GM12891 (cell line): ENCODE measurements at regions not wholly inside any gene's neighbourhood (a gene's known extent, or its start where the extent isn't known, plus 50 kb on each side); places are given as distances from the start of the nearest gene placed in this dataset.

ENCODE experiments used
- POLR2A ChIP-seq: IDR thresholded peaks from 2 replicates; pipeline ENCODE4 v1.6.1; 2011; ENCODE audit warnings: low read depth, low read length, control low read depth
- POLR2AphosphoS5 ChIP-seq: IDR thresholded peaks from 2 replicates; pipeline ENCODE4 v1.6.1; 2011; ENCODE audit warnings: low read depth, low read length, control low read depth
- POU2F2 ChIP-seq: IDR thresholded peaks from 2 replicates; pipeline ENCODE4 v1.6.1; 2011; ENCODE audit warnings: low read depth, mild to moderate bottlenecking, control low read depth, low read length, moderate library complexity
- SPI1 ChIP-seq: IDR thresholded peaks from 2 replicates; pipeline ENCODE4 v1.6.1; 2011; ENCODE audit warnings: low read depth, low read length, control low read depth
- TAF1 ChIP-seq: IDR thresholded peaks from 2 replicates; pipeline ENCODE4 v1.6.1; 2011; ENCODE audit warnings: low read depth, low read length, control low read depth

GRCh38 chr17:52776234-52776633 is 617.7 kb upstream of the CA10 start:
- TF ChIP-seq TAF1 (no peak), SPI1 (no peak), POLR2A (no peak), POLR2AphosphoS5 (no peak), POU2F2 (no peak)
